Esophagus mucosa (tissue), 1 donor: ENCODE measurements at regions not wholly inside any gene's neighbourhood (a gene's known extent, or its start where the extent isn't known, plus 50 kb on each side); places are given as distances from the start of the nearest gene placed in this dataset.
"Not testable (repeated sequence)": the region's sequence is repeated elsewhere in the genome, so short reads cannot be mapped to it uniquely, and the experiment has no call there.

Experiments used
- ATAC-seq: fragments of 200-7000 bp; cut with Tn5 transposase; one replicate; pipeline ENCODE4 v1.9.1; 2020
- donor health status: DM: yes; HTN: yes; CAD: no.

DNA sequence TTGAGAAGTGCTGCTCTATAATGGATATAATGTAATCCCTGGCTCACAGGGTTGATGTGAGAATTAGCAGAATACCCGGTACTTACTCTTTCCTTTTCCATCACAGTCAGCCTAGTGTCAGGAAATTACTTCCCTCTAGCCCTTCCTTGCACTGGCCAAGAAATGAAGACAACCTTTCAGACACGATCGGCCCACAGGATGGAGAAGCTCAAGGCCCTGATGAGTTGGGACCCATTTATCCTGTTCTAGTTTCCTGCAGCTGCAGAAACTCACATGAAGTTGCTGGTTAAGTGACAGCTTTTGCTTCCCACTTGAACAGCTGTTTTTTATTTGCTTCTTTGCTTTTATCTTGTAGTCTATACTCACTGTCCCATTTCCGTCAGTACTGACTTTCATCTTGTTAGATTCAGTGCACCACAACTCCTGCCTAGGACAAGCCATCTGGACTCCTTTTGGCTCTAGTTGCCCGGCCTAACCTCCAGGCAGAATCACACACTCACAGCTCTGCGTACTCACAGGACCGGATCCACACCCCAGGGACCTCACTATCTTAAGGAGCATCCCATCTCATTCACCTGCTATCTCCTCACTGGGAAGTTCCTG, 325.1 kb upstream of the CHRNA7 start:
- ATAC-seq = not testable (repeated sequence)

DNA sequence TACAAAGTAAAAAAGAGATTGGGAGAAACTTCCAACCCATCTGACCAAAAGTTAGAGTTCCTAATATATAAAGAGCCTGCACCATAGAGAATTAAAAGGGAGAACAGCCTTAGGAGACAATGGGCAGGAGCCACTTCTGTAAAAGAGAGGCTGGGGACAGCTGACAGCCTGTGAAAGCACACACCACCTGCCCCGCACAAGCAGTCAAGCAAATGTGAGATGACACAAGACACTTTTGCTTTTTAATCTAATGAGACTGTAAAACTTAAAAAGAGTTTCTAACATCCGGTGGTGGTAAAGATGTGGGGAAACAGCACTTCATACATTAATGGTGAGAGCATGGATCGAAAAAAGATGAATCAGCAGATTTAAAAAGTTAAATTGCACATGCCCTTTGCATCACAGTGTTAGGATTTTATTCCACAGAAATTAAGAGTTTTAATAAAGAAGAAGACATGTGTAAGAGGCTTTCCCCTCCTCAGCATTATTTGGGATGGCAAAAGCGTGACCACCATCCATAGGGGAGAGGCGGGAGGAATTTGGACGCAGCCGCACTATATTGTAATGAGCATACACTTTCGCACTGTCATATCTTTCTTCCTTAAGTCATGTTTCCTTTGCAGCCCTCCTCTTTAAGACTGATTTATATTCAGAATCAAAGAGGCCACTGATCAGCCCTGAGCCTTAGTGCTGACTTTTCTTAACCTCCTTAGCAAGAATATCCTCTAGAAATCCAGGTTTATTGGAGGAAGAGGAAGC, 322.2 kb upstream of the CHRNA7 start:
- ATAC-seq = not testable (repeated sequence)

DNA sequence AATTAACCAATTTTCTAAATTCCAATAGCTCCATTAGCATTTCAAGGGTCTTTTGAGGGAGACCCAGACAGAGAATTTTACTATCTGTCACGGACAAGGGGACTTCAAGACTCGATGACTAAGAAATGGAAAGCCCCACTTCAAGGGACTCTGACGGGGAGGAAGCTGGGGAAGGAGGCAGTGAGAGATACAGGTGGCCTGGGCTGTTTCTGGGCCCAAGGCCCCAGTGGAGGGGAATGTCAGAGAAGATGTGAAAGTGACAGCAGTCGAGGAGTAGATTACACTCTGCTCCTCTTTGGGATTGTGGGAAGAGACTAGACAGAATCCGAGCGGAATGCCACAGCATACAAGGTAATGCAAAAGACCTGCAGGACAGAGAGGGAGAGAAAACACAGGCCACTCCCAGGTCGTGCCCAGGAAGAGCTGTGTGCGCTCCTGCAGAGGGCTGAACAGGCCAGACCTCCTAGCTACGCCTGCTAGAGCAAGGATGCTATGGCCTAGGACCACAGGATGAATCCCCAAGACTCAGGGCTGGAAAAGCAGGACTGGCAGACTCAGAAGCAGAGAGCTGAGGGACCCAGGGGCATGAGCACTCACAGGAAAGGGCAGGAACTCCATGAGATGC, 321.5 kb upstream of the CHRNA7 start:
- ATAC-seq = not testable (repeated sequence)

DNA sequence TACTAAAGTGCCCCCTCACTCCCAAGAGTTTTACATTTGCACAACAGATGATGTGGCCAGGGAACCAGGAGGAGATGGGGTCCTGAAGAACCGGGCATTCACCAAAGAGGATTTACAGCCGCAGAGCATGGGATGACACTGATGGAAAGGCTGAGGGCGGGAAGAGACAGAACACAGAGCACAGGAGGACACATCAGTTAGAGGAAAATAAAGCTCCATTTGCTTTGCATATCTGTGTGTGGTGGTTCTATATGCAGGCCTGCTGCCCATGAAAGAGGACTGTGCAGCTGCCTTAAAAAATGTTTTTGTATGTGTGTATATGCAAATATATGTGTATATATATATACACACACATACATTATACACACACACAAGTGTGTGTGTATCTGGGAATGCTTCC, 320.8 kb upstream of the CHRNA7 start:
- ATAC-seq = not testable (repeated sequence)

DNA sequence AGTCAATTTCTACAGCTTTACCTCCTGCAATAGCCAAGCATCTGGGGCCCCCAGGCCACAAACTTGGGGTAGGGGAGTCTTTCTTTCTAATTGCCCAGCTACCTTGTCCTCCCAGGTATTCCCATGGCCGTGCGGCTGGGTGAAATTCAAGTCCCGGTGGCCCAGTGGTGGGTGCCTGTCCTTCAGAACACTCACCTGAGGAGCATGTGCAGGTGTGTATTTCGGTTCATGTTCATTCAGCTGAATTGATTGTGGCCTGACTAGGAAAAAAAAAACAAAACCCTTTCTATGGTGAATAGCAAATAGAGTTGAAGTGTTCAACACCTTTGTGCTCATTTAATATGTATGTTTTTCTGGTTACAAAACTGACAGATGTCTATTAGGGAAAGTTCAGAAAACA, 319.5 kb upstream of the CHRNA7 start:
- ATAC-seq = not testable (repeated sequence)

DNA sequence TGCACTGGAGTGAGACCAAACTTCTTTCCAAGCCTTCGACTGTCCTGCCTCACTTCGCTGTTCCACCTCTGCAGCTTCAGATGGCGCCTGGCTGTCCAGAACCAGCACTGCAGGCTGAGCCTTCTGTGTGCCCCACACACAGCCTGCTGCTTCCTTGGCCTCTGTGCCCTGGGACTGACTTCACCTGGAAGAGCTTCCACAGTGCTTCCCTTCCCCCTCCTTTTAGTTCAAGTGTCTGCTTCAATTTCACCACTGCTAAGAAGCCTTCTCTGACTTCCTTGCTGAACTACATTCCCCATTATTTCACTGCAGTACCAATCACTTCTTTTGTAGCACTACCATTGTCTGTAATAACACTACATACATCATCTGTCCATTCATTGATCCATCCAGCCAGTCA, 315.1 kb upstream of the CHRNA7 start:
- not testable (repeated sequence) for ATAC-seq

DNA sequence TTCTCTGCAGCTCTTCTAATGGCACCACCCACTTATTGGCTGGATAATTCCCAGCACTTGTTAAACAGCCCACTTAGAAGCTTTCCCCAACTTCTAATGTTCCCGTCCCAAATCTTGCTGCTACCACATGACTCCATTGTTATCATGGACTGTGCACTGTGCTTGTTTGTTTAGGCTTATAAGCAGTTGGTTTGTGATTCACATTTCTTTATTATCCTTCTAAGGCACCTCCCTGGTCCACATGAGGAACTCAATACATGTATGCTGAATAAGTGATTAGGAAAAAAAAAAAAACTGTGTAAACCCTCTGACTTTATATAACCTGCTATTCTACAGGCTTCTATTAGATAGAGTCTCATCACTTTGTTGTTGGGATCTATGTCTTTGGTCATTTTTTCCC, 311.7 kb upstream of the CHRNA7 start:
- ATAC-seq = not testable (repeated sequence)

DNA sequence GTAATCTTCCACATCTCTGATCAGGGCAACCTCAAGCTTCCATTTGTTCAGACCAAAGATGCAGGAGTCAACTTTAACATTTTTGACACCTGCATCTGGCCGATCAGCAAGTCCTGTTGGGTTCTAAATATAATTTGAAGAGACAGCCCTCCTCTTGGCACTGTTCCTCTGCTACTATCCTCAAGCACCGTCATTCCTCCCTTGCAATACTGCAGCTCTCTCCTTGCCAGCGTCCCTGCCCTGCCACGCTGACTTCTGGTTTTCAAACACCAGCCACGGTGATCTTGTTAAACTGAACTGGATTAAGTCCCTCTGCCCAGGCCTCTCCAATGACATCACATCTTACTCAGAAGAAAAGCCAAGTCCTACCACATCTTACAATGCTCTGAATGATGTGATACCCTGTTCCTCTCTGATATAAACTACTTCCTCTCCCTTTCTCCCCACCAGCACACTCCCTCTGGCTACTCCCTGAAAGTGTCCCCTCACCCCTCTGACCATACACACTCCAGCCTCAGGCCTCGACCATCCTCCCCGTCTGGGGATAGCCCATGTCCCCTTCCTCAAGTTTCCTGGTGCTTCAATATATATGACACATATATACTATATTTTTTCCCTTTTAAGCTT, 310.8 kb upstream of the CHRNA7 start:
- ATAC-seq = not testable (repeated sequence)

DNA sequence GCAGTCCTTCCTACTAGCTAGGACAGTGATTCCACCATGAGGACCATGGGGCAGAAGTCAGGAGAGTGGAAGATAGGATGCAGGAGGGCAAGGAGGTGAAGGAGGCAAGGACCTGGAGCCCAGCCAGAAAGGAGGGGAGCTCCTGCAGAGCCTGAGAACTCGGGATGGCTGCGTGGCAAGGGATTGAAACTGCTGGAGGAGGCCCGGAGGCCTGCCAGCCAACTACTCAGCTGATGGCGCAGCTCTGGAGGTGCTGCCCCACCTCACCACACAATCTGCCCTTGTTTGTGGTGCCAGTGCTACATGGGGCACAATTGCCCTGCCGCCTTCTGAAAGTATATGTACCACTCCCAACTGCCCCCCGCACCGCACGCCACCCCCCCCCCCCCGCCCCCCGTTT, 307.3 kb upstream of the CHRNA7 start:
- not testable (repeated sequence) for ATAC-seq

DNA sequence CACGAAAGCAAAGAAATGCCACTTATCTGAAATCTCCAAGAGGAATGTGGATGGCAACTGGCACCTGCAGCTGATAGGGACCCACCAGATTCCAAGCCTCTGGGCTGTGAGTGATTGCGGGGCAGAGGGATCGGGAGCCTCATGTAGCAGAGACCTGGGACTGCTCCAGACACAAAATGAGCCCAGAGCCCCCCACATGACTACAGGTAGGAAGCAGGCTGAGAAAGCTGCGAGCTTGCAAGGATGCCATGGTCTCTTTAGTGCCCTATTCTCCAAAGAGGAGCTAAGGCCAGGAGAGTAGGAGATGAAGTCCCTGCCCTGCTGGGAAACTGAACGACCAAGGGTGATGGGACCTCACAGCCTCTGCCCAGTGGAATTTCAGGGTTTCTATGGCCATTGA, 305.4 kb upstream of the CHRNA7 start:
- ATAC-seq = not testable (repeated sequence)

DNA sequence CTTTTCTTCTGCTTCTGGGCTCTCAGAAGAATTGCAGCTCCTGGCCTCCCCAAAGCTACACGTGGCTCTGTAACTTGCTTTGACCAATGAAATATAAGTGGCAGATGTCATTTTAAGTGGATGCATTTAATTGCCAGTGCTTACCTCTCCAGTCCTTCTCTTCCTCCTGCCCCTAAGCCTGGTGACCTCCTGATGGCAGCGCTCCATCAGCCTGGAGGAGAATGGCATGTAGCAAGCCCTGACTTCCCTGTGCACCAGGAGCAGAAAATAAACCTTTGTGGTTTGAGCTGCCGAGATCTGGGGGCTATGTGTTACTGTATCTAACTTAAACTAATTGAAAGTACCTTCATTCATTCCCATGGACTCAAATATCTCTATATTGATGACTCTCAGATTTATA, 304.7 kb upstream of the CHRNA7 start:
- not testable (repeated sequence) for ATAC-seq

DNA sequence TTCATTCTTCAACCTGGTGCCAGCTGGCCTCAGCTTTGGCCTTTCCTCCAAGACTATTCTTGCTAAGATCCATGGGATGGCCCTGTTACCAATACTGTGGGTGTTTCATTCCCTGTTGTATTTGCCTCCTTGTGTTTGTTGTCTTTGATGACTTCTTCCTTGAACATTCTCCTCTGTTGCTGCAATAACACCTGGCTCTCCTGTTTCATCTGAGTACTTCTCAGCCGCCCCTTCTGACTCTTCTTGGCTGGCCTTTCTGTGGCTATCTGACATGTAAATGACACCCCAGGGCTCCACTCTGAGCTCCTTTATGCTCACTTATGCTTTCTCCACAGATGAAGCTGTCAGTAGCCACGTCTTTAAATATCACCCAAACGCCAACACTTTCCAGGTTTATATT, 302.7 kb upstream of the CHRNA7 start:
- no peak for ATAC-seq

DNA sequence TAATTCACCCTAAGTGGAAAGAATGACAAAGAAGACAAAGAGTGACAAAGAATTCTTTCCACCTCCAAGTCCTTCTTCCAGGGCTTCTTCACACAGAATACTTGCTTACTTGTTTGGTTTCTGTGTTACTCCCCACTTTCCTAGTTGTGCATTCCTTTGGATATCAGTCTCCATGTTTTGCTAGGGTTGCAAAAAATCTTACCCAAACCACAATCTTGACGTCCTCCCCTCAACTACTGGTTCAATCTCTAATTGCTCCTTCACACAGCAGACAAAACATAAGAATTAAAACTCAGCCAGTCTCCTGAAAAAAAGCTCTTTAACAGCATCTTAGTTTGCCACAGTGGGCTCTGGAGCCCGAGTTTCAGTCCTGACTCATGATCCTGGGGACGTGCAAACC, 297.6 kb upstream of the CHRNA7 start:
- ATAC-seq = no peak

DNA sequence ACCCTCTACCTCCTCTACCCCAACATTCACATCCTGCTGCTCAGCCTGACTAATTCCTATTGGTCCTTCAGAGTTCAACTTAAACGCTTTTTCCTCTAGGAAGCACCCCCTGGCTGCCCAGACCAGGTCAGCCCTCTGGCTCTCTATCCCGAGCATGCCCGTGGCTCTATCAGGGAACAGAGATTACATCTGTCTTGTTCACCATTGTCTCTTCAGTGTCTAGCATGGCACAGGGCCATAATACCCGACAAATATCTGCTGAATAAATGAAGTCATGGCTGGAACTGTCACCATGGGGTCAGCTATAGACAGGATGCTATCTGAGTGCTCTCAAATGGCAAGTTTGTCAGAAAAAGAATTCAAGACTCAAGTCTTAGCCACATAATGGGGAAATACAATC, 296.9 kb upstream of the CHRNA7 start:
- ATAC-seq = no peak

DNA sequence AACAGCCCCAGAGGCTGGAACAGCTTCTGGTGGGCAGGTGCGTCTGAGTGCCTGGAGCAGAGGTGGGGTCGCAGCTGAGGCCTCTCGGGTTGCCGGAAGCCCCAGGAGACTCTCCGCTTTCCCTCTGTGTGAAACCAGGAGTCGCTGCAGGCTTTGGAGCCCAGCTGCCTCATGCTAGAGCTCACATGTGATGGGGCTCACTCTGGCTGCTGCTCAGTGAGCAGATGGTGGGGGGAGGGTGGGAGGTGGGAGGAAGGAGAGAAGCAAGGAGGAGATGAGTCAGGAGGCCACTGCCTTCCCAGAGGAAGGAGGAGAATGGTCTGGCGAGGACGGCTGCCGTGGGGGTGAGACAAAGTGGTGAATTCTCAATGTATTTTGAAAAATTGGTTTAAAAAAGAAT, 290.1 kb upstream of the CHRNA7 start:
- no peak for ATAC-seq

DNA sequence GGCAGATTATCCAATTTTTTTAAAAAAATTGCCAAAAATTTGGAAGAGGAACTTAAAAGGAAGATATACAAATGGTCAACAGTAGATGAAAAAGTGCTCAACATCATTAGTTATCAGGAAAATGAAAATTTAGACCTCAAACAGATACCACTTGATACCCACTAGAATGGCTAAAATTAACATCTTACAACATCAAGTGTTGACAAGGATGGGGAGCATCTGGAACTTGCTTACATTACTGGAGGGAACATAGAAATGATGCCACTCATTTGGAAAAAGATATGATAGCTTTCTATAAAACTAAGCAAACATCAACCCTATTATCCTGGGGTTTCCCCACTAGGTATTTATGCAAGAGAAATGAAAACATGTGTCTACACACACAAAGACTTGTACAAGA, 284.5 kb upstream of the CHRNA7 start:
- no peak for ATAC-seq

DNA sequence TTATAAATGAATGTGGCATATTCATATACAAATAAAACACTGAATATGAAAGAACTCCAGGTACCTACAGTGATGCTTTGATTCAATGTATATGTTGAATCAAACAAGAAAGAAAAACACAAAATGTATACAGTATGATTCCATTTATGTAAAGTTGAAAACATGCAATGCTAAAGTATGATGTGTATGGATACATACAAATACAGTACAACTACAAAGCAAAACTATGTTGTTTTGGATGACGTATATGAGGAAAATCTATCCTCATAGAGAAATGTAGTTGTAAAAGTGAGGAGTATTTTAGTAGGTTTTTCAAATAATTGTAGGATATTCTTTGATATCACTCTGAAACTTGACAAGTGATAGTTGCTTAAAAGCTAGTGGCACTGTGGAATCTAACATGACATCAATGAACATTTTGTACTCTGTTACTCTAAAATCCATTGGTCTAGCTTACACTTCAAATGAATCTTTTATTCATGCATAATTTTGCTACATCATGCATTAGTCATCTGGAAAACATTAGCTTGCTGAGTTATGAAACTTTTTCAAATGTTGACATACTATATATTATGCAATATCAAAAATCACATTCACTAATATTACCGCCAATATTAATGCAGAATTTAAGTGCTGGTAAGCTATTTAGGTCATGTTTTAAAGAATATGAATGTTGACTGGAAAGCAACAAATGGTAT, 278.1 kb upstream of the CHRNA7 start:
- peak; percentile 57 for ATAC-seq

DNA sequence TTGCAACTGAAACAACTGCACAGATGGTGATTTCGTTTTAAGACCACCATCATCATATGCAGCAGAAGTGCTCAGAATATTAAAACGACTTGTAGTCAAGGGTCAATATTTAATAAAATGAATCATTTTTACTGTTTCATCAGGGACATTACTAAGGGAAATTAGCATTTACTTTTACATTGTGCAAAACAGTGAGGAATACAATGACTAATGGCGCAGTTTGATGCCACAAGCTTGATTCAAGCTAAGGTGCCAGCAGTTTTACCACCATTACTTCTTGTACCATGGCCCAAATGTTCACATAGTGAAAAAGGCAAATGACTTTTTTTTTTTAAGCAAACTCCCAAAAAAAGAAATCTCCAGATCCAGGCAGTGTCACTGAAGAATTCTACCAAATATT, 277.4 kb upstream of the CHRNA7 start:
- ATAC-seq = no peak

DNA sequence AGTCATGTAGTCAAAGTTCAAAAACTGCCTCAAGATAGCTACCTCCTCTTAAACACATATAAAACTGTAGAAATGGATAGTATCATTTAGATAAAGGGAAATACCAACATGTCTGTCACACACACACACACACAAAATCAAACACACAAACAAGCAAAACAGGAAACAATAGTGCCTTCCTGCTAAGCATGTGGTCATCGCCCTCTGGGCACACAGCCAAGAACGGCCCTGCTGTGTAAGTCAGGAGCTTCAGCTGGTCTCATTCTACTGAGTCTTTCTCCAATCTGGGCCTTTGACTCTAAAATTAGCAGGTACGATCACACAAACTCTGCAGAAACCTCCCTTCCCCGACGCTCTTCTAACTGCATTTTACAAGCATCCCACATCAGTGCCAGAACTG, 272.2 kb upstream of the CHRNA7 start:
- ATAC-seq = no peak

DNA sequence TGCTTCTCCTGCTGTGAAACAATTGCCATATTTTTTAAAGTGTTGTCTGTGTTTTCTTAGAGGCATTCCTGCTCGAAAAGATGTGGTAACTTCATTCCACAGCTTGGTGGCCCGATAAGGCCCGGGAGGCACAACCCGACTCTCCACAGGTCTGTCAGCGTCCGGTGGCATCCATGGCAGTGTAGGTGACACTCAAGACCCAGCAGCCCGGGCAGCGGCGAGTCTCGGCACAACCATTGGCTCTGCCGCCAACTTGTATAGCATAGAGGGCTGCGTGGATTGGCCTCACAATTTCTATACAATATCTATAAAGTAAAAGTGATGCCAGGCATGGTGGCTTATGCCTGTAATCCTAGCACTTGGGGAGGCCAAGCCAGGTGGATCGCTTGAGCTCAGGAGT, 262.3 kb upstream of the CHRNA7 start:
- ATAC-seq = no peak

DNA sequence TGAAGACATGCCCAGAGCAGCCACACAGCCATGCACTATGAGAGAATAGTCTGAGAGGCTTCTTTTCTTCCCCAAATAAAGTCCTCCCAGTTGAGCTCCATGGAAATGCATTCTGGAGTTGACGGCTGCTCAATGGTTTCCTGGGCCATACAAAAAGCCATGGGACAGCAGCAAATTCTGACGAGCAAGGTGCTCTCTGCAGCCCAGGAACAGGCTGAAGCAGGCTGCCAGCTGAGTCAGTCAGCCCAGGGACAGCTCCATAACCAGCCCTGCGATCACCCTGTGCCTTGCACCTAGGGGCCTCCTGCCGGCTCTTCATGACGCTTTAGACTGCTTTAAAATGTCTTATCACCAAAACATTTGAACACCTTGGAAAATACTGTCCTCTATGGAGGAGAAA, 256.3 kb upstream of the CHRNA7 start:
- ATAC-seq = no peak

DNA sequence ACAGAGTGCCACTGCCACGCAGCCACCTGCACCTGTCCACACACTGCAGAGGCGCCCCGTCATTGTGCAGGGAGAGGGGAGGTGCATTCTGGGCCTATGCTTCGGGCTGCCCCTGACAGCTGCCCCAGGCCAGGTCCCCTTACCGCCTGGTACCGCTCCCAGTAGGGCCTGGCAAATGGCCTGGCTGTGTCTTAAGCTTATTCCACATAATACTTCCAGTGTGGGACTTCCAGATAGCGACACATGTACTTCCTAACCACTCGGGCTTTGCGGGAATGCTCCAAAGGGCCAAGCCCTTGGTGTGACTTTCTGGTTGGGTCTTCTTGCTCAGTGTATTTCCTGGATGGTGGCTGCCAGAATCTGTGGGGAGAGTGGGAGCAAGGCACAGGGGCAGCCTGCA, 254.3 kb upstream of the CHRNA7 start:
- no peak for ATAC-seq

DNA sequence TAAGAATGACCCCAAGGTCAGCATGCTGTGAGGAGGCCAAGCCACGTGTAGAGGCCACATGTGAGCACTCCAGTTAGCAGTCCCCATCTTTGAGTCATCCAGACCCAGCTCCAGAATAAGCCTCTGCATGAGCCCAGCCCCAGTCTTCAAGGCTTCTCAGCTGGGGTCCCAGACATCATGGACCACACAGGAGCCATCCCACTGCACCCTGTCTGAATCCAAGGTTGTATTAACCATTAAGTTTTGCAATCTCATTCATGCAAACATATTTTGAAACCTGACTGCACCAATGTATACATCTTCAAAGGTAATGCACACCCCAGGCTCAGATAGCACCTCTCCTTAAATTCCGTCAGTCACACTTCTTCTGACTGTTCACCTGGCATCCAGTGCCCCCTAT, 249.1 kb upstream of the CHRNA7 start:
- ATAC-seq = no peak
